Prostate gland (tissue), 2 donors: ENCODE measurements at regions not wholly inside any gene's neighbourhood (a gene's known extent, or its start where the extent isn't known, plus 50 kb on each side); places are given as distances from the start of the nearest gene placed in this dataset.

Experiments
- POLR2AphosphoS5 ChIP-seq: sonication (generic); formaldehyde crosslinking; IDR thresholded peaks from one replicate; pipeline ENCODE4 v1.6.1; 2017; ENCODE audit warnings: antibody characterized with exemption
- TF ChIP-seq, protein P1 (sequence below), 4 experiments: fragments of 200-600 bp in 2 of 4; fragments of 450-650 bp in 2 of 4; sonication (generic) in 2 of 4; IDR thresholded peaks; 1 replicate in 3 of 4; 2 replicates in 1 of 4; pipeline ENCODE4 v1.5.1; 2016 to 2019; ENCODE audit warnings: antibody characterized with exemption in 4 of 4, mild to moderate bottlenecking in 2 of 4, moderate library complexity in 2 of 4

DNA sequence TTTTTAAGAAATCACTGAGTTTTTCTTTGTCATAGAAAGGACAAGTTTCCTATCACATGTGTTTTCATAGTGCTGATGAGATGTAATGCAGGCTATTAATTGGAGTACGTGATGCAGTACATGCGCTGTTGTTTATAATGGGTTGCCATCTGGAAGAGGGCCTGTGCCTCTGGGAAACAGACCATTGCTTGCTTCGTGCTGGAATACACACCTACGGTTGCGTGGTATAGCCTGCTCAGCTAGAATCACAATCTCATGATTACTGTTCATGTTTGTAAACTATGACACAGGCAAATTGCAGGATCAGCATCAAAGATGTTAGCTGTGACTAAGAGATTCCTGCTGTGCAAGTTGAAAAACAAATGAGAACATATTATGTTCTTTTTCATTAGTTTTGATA, 107.2 kb upstream of the STEAP1B start:
- TF ChIP-seq, protein P1, sequence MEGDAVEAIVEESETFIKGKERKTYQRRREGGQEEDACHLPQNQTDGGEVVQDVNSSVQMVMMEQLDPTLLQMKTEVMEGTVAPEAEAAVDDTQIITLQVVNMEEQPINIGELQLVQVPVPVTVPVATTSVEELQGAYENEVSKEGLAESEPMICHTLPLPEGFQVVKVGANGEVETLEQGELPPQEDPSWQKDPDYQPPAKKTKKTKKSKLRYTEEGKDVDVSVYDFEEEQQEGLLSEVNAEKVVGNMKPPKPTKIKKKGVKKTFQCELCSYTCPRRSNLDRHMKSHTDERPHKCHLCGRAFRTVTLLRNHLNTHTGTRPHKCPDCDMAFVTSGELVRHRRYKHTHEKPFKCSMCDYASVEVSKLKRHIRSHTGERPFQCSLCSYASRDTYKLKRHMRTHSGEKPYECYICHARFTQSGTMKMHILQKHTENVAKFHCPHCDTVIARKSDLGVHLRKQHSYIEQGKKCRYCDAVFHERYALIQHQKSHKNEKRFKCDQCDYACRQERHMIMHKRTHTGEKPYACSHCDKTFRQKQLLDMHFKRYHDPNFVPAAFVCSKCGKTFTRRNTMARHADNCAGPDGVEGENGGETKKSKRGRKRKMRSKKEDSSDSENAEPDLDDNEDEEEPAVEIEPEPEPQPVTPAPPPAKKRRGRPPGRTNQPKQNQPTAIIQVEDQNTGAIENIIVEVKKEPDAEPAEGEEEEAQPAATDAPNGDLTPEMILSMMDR (IDR thresholded peaks at IDR 0.05) = no peak
- no peak for TF ChIP-seq POLR2AphosphoS5
